GM12892 (cell line): ENCODE measurements at regions not wholly inside any gene's neighbourhood (a gene's known extent, or its start where the extent isn't known, plus 50 kb on each side); places are given as distances from the start of the nearest gene placed in this dataset.

Experiments used
- POLR2AphosphoS5 ChIP-seq: IDR thresholded peaks from 2 replicates; pipeline ENCODE4 v1.6.1; 2011; ENCODE audit warnings: low read depth, low read length, control low read depth
- TAF1 ChIP-seq: IDR thresholded peaks from 2 replicates; pipeline ENCODE4 v1.6.1; 2011; ENCODE audit warnings: low read depth, mild to moderate bottlenecking, control low read depth, low read length, borderline replicate concordance

DNA sequence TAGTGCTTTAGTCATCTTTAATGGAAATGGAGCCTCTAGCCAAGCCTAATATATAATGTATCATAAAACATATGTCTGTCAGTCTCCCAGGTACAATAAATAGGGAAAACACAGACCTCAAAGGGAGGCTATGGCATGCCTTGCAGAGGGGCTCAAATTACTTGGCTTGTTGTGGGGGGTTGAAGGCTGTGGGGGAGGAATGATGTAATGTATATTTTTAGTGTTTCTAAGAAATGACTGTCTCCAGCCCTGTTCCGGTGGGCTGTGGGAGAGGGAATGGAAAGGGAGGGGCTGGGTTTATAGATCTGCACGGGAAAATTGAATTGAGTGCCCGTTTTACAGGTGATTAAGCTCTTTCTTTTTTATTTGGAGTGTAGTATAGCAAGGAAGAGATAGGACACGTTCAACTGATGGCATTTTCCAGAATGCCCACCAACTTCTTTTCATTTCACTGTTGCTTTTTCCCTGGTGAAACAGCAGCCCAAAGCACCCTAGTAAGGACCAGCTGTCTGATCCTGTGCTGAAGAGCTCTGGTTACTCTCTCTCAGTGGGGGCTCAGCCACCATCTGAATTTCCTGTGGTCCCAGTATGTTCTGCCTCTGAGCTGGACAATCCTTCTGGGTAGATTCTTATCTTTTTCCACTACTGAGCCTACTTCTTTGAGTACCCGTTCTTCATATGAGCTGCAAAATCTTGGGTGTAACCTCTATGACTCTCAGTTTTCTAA lies 220.7 kb upstream of the CASK start:
- TF ChIP-seq TAF1 (no peak), POLR2AphosphoS5 (no peak)
